Tibial nerve (tissue), 4 donors: ENCODE measurements at regions not wholly inside any gene's neighbourhood (a gene's known extent, or its start where the extent isn't known, plus 50 kb on each side); places are given as distances from the start of the nearest gene placed in this dataset.

Experiments used
- CTCF ChIP-seq, 5 experiments: fragments of 200-600 bp in 3 of 5; fragments of 450-650 bp in 2 of 5; sonication (generic) in 3 of 5; IDR thresholded peaks; one replicate each; pipeline ENCODE4 v1.5.1; 2016 to 2019; ENCODE audit warnings: antibody characterized with exemption in 5 of 5, mild to moderate bottlenecking in 3 of 5, moderate library complexity in 2 of 5
- EP300 ChIP-seq, 2 donors: sonication (generic); formaldehyde crosslinking; IDR thresholded peaks; one replicate each; pipeline ENCODE4 v1.6.1; 2017; ENCODE audit warnings: antibody characterized with exemption in 2 of 2, mild to moderate bottlenecking in 1 of 2
- POLR2A ChIP-seq, 2 donors: fragments of 450-650 bp; IDR thresholded peaks; one replicate each; pipeline ENCODE4 v1.6.1; 2017; ENCODE audit warnings: antibody characterized with exemption in 2 of 2, mild to moderate bottlenecking in 2 of 2, moderate library complexity in 2 of 2

- TF ChIP-seq CTCF (IDR thresholded peaks at IDR 0.05) (no peak), EP300 (IDR thresholded peaks at IDR 0.05) (no peak), POLR2A (IDR thresholded peaks at IDR 0.05) (no peak)
These were observed 57.7 kb upstream of the GPCPD1 start for GRCh38 chr20:5668529-5668868.
